ENCODE measurements at regions not wholly inside any gene's neighbourhood (a gene's known extent, or its start where the extent isn't known, plus 50 kb on each side); places are given as distances from the start of the nearest gene placed in this dataset.
"Not testable (repeated sequence)": the region's sequence is repeated elsewhere in the genome, so short reads cannot be mapped to it uniquely, and the experiment has no call there.

DNA sequence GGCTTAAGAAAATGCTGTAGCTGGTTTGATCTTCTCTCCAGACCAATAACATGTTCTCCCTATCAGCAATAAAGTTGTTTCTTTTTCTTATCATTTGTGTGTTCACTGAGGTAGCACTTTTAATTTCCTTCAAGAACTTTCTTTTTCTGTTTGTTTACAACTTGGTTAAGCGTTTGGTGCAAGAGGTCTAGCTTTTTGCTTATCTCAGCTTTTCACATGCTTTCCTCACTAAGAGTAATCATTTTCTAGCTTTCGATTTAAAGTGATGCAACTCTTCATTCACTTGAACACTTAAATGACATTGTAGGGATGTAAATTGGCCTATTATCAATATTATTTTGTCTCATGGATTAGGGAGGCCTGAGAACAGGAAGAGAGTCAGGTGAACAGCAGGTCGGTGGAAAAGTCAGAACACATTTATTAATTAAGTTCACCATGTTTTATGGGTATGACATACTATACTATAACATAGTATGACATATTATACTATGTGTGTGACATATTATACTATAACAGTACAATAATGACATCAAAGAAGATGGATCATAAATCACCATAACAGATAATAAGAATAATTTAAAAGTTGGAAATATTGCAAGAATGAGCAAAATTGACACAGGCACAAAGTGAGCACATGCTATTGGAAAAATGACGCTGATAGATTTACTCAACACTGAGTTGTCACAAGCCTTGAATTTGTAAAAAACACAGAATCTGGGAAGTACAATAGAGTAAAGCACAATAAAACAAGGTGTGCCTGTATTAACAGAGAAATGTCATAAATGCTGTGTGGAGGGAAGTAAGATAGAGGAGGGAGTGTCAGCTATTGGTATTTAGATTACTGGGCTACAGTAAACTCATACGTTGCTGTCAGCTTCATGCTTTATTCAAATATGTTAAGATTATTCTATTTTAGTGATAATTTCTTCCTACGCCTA lies 218.6 kb upstream of the SLC7A11 start:
- Histone ChIP-seq H3K4me1 (no peaks in the 10 kb centered on the region), H3K27me3 (no peaks in the 10 kb centered on the region), H3K4me3 (no peak overlapping the region), H3K27ac (replicated peaks in 1 of 4) (no peak overlapping the region), H3K36me3 (no peaks in the 10 kb centered on the region), H3K9me3 (no peaks in the 10 kb centered on the region)
- TF ChIP-seq, protein P1, sequence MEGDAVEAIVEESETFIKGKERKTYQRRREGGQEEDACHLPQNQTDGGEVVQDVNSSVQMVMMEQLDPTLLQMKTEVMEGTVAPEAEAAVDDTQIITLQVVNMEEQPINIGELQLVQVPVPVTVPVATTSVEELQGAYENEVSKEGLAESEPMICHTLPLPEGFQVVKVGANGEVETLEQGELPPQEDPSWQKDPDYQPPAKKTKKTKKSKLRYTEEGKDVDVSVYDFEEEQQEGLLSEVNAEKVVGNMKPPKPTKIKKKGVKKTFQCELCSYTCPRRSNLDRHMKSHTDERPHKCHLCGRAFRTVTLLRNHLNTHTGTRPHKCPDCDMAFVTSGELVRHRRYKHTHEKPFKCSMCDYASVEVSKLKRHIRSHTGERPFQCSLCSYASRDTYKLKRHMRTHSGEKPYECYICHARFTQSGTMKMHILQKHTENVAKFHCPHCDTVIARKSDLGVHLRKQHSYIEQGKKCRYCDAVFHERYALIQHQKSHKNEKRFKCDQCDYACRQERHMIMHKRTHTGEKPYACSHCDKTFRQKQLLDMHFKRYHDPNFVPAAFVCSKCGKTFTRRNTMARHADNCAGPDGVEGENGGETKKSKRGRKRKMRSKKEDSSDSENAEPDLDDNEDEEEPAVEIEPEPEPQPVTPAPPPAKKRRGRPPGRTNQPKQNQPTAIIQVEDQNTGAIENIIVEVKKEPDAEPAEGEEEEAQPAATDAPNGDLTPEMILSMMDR (IDR thresholded peaks at IDR 0.05), result no peak
- no peak for TF ChIP-seq POLR2A (IDR thresholded peaks at IDR 0.05; ENCODE audit: low read depth)
- TF ChIP-seq POLR2AphosphoS5 (IDR thresholded peaks at IDR 0.05), result no peak
- TF ChIP-seq EP300 (IDR thresholded peaks at IDR 0.05), result no peak
- 92% methylated on average over 6 of the region's 6 CpGs for WGBS
- intact Hi-C loops (cut with DNase I), result no loop called here
- no peak for DNase-seq (ENCODE audit: extremely low spot score)

DNA sequence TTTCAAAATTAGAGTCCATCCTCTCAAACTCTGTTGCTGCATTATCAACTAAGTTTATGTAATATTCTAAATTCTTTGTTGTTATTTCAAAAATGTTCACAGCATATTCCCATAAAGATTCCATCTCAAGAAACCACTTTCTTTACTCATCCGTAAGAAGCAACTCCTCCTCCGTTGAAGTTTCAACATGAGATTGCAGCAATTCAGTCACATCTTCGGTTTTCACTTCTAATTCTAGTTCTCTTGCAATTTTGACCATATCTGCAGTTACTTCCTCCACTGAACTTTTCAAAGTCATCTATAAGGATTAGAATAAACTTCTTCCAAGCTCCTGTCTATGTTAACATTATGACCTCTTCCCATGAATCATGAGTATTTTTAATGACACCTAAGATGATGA lies 216.6 kb upstream of the SLC7A11 start:
- 89% methylated on average over 3 of the region's 3 CpGs for WGBS
- TF ChIP-seq POLR2AphosphoS5 (IDR thresholded peaks at IDR 0.05), result no peak
- TF ChIP-seq EP300 (IDR thresholded peaks at IDR 0.05), result no peak
- TF ChIP-seq, protein P1 (IDR thresholded peaks at IDR 0.05), result no peak
- no peak for TF ChIP-seq POLR2A (IDR thresholded peaks at IDR 0.05; ENCODE audit: low read depth)
- intact Hi-C loops (cut with DNase I), result no loop called here

DNA sequence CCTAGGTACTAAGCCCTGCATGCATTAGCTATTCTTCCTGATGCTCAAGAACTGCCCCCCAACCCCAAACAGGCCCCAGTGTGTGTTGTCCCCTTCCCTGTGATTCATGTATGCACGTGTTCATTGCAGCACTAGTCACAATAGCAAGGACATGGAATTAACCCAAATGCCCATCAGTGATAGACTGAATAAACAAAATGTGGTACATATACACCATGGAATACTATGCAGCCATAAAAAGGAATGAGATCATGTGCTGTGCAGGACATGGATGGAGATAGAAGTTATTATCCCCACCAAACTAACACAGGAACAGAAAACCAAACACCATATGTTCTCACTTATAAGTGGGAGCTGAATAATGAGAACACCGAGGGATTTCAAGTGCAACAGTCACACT lies 214.2 kb upstream of the SLC7A11 start:
- intact Hi-C loops (cut with DNase I); H3K4me3 ChIP-seq; H3K9me3 ChIP-seq; H3K27ac ChIP-seq (replicated peaks in 1 of 4); DNase-seq (ENCODE audit: extremely low spot score); H3K36me3 ChIP-seq; H3K27me3 ChIP-seq; H3K4me1 ChIP-seq: not testable (repeated sequence)
- WGBS, result 86% methylated on average over 2 of the region's 2 CpGs

More for the DNA sequence above, 216.6 kb upstream of the SLC7A11 start:
- DNase-seq (ENCODE audit: extremely low spot score), result no peak
- Histone ChIP-seq H3K27me3 (no peaks in the 10 kb centered on the region), H3K4me1 (no peaks in the 10 kb centered on the region), H3K9me3 (no peaks in the 10 kb centered on the region), H3K4me3 (no peak overlapping the region), H3K36me3 (no peaks in the 10 kb centered on the region), H3K27ac (replicated peaks in 1 of 4) (no peak overlapping the region)

DNA sequence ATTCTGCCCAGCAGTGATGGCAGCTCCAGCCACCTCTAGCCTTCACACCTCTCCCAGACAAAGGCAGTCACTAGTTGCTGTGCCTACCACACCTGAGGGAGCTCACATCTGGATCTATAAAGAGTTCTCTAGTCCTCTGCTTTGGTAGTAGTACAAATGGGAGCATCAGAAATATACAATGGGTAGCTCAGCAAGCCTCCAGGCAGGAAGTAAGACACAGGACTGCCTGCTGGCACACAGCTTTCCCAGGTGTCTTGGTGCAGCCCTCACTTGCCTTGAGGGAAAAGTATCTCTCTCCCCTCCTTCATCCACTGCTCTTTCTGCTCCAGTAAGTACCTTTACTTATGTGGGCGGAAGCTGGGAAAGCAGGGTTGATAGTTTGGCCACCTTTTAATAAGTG lies 212.9 kb upstream of the SLC7A11 start:
- TF ChIP-seq EP300 (IDR thresholded peaks at IDR 0.05) (no peak), POLR2A (IDR thresholded peaks at IDR 0.05; ENCODE audit: low read depth) (no peak), POLR2AphosphoS5 (IDR thresholded peaks at IDR 0.05) (no peak)
- TF ChIP-seq, protein P1 (IDR thresholded peaks at IDR 0.05), result no peak
- no peak overlapping the region for H3K27ac ChIP-seq (replicated peaks in 1 of 4)
- DNase-seq (ENCODE audit: extremely low spot score), result no peak
- H3K36me3 ChIP-seq, result no peaks in the 10 kb centered on the region
- H3K4me3 ChIP-seq, result no peak overlapping the region
- intact Hi-C loops (cut with DNase I), result no loop called here
- H3K4me1 ChIP-seq, result no peaks in the 10 kb centered on the region
- WGBS, result 95% methylated on average over 1 of the region's 1 CpG
- H3K27me3 ChIP-seq, result no peaks in the 10 kb centered on the region
- H3K9me3 ChIP-seq, result no peaks in the 10 kb centered on the region

DNA sequence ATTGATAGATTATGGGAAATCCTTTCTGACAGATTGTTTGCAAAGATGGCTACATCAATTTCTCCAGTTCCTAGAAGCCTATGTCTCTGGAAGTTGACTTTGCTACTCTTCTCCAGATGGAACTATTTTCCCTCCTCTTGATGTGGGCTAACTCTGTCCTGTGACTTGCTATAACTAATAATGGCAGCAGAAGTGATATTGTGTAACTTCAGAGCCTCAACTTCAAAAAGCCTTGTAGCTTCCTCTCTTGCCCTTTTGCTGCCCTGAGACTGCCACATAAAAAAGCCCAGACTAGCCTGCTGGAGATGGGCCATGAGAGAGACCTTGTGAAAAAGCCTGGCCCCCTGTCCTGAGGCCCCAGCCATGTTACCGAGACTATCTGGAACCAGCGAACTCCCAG lies 210.7 kb upstream of the SLC7A11 start:
- no peaks in the 10 kb centered on the region for H3K36me3 ChIP-seq
- TF ChIP-seq, protein P1 (IDR thresholded peaks at IDR 0.05), result no peak
- TF ChIP-seq POLR2A (IDR thresholded peaks at IDR 0.05; ENCODE audit: low read depth) (no peak), EP300 (IDR thresholded peaks at IDR 0.05) (no peak), POLR2AphosphoS5 (IDR thresholded peaks at IDR 0.05) (no peak)
- H3K4me1 ChIP-seq, result no peaks in the 10 kb centered on the region
- no peaks in the 10 kb centered on the region for H3K27me3 ChIP-seq
- intact Hi-C loops (cut with DNase I), result no loop called here
- WGBS, result 93% methylated on average over 2 of the region's 2 CpGs
- no peaks in the 10 kb centered on the region for H3K9me3 ChIP-seq
- no peak for DNase-seq (ENCODE audit: extremely low spot score)
- H3K4me3 ChIP-seq, result no peak overlapping the region
- no peak overlapping the region for H3K27ac ChIP-seq (replicated peaks in 1 of 4)

All from esophagus muscularis mucosa (tissue), 4 donors.